ENCODE measurements at regions not wholly inside any gene's neighbourhood (a gene's known extent, or its start where the extent isn't known, plus 50 kb on each side); places are given as distances from the start of the nearest gene placed in this dataset.

- FAIRE-seq (no peak), ATAC-seq (no peak), DNase-seq (no peak)
- no peaks in the 10 kb centered on the region for H3K9me3 ChIP-seq
- WGBS, 2 donors: 41 to 55% methylated on average over 1 of the region's 1 CpG
- H3K36me3 ChIP-seq: no peaks in the 10 kb centered on the region
- intact Hi-C loops (cut with DNase I): no loop called here
- H3K4me3 ChIP-seq: no peak overlapping the region
- no peaks in the 10 kb centered on the region for H3K4me1 ChIP-seq
- H3K27me3 ChIP-seq: no peaks in the 10 kb centered on the region
- TF ChIP-seq, protein P1, sequence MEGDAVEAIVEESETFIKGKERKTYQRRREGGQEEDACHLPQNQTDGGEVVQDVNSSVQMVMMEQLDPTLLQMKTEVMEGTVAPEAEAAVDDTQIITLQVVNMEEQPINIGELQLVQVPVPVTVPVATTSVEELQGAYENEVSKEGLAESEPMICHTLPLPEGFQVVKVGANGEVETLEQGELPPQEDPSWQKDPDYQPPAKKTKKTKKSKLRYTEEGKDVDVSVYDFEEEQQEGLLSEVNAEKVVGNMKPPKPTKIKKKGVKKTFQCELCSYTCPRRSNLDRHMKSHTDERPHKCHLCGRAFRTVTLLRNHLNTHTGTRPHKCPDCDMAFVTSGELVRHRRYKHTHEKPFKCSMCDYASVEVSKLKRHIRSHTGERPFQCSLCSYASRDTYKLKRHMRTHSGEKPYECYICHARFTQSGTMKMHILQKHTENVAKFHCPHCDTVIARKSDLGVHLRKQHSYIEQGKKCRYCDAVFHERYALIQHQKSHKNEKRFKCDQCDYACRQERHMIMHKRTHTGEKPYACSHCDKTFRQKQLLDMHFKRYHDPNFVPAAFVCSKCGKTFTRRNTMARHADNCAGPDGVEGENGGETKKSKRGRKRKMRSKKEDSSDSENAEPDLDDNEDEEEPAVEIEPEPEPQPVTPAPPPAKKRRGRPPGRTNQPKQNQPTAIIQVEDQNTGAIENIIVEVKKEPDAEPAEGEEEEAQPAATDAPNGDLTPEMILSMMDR (IDR thresholded peaks at IDR 0.05): no peak
- H3K27ac ChIP-seq: no peak overlapping the region
Observed at GRCh38 chr1:96996001-96996400, 274.4 kb downstream of the PTBP2 start.

DNA sequence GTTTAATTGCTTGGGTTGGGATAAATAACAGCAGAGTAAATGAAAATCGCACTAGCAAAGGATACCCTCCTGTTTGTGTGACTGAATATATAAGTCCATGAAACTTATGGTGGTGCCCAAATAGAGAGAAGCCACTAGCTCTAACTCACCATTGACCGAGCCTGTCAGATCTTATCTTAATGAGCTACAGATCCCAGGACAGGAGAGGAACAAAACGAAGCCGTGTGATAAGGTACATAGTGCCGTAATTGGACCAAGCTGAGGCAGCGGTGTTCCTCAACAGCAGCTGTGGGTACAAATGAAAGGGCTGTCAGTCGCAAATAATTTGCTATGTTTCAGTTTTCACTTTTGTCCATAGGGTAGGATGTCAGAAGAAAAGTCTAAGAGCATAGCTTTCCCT, 276.1 kb downstream of the PTBP2 start:
- Histone ChIP-seq H3K4me1 (no peaks in the 10 kb centered on the region), H3K4me3 (no peak overlapping the region), H3K9me3 (no peaks in the 10 kb centered on the region), H3K27me3 (no peaks in the 10 kb centered on the region), H3K36me3 (no peaks in the 10 kb centered on the region), H3K27ac (no peak overlapping the region)
- no peak for DNase-seq
- intact Hi-C loops (cut with DNase I): no loop called here
- WGBS, 2 donors: 32 to 33% methylated on average over 7 of the region's 7 CpGs
- no peak for ATAC-seq
- no peak for FAIRE-seq
- TF ChIP-seq, protein P1 (IDR thresholded peaks at IDR 0.05): no peak

DNA sequence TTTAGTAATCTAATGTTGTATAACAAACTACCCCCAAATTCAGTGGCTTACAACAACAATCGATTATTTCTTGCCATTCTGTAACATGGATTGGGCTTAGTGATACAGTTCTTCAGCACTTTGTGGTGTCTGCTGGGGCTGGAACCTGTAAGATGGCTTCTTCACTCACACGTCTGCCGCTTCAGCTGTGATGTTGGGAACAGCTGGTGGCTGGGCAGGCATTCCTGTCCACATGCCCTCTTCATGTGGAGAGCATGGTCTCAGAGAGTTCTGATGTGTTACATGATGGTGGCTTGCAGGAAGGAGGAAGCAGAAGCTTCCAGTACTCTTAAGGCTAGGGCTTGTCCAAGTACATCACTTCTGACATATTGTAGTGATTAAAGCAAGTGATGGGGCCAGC, 276.9 kb downstream of the PTBP2 start:
- Histone ChIP-seq H3K36me3 (no peaks in the 10 kb centered on the region), H3K4me1 (no peaks in the 10 kb centered on the region), H3K27ac (no peak overlapping the region), H3K9me3 (no peaks in the 10 kb centered on the region), H3K27me3 (no peaks in the 10 kb centered on the region), H3K4me3 (no peak overlapping the region)
- 73 to 83% methylated on average over 3 of the region's 3 CpGs for WGBS, 2 donors
- TF ChIP-seq, protein P1 (IDR thresholded peaks at IDR 0.05): no peak
- no peak for FAIRE-seq
- ATAC-seq: no peak
- intact Hi-C loops (cut with DNase I): no loop called here
- DNase-seq: no peak

DNA sequence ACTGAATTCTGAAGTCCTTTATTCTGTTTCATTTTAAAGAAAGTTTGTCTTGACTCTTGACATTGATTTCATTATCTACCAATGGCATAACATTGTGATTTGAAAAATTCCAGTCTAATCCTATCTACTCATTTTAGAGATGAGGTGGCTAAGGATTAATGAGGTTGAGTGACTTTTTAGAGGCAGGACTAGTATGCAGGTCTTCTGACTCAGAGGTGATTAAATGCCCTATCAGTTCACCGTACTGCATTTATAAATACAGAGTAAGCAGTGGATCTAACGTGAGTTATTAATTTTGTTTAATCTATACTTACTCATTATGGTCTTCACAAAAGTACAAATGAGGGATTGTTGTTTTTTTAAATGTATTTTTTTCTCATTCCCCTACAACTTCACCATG, 277.6 kb downstream of the PTBP2 start:
- FAIRE-seq (no peak), DNase-seq (no peak), ATAC-seq (no peak)
- H3K27me3 ChIP-seq: no peaks in the 10 kb centered on the region
- no peaks in the 10 kb centered on the region for H3K9me3 ChIP-seq
- H3K27ac ChIP-seq: no peak overlapping the region
- TF ChIP-seq, protein P1 (IDR thresholded peaks at IDR 0.05): no peak
- H3K4me3 ChIP-seq: no peak overlapping the region
- intact Hi-C loops (cut with DNase I): no loop called here
- WGBS, 2 donors: 43 to 52% methylated on average over 2 of the region's 2 CpGs
- no peaks in the 10 kb centered on the region for H3K4me1 ChIP-seq
- no peaks in the 10 kb centered on the region for H3K36me3 ChIP-seq

DNA sequence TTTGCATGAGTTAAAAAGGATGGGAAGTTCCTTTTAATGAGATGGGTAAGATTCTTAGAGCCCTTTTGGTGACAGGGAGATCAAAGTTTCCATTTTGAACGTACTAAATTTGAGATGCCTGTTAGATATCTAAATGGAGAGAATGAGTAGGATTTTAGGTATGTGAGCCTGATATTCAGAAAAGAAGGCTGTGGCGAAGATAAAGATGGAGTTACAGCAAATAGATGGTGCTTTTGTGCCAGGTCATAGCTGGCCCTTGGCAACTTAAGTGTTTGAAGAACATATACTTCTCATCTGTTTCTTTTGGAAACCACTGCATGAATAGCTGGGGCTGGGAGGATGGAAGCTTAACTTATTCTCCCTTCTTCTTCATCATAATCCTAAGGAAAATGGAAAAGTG, 282.5 kb downstream of the PTBP2 start:
- Histone ChIP-seq H3K9me3 (no peaks in the 10 kb centered on the region), H3K27ac (no peak overlapping the region), H3K4me1 (no peaks in the 10 kb centered on the region), H3K36me3 (no peaks in the 10 kb centered on the region), H3K4me3 (no peak overlapping the region), H3K27me3 (no peaks in the 10 kb centered on the region)
- TF ChIP-seq, protein P1 (IDR thresholded peaks at IDR 0.05): no peak
- no peak for FAIRE-seq
- ATAC-seq: no peak
- 49 to 69% methylated on average over 2 of the region's 2 CpGs for WGBS, 2 donors
- DNase-seq: no peak
- intact Hi-C loops (cut with DNase I): no loop called here

Data from pancreas (tissue), 10 donors.